GOT3 (cell line): ENCODE measurements at regions not wholly inside any gene's neighbourhood (a gene's known extent, or its start where the extent isn't known, plus 50 kb on each side); places are given as distances from the start of the nearest gene placed in this dataset.

Experiments used
- DNase-seq: peaks from one replicate; lab custom pipeline; 2025; ENCODE audit warnings: mixed read lengths; lab: John Stamatoyannopoulos, UW

DNA sequence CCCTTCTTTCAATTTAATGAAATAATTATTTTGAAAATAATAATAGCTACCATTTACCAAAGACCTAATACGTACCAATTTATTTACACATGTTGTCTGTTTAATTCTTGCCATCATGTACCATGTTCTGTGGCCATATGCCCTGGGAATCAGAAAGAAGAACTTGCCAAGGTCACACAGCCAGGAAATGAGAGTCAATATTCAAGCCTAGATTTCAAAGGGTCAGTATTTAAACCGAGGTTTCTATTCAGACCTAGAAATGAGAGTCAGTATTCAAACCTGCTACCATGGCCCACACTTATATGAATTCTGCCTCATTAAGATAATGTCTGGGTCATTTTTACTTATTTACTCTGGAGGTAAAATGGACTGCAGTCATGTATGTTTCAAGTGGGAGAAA is 103.6 kb upstream of the TBL1XR1 start:
- DNase-seq = no peak

DNA sequence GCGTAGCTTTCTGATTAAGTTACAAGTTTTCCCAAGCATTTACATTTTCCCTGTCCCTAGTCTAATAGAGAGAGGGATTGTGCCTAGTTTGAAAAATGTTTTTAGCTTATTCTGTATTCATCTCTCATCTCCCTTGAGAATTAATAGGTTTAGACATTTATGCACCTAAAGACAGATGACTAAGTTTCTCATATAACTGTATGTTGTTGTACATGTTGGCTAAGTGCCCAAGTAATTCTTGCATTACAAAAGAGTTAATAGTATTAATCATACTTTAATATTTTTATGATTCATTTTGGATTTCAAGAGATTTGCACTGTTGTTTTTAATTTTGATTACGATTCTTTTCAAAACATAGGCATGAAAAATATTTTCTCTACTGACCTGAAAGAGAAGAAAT is 109.0 kb upstream of the TBL1XR1 start:
- DNase-seq = no peak

DNA sequence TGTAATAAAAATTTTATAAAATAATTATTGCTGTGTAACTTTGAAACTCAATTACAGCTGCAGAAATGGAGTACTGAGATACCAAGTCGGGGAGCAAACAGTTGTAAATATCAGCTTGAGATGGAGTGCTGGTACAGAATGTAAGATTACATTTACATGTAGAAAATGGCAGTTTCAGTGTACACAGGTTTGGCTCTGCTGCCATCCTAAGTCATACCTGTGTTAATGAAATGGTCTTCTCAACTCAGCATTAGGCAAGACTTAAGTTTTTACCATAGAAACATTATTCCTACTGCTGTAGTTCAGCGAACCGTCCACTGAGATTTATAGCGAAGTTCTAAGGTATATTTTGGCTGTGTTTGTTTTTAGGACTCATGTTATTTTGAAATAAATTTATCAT is 110.1 kb upstream of the TBL1XR1 start:
- no peak for DNase-seq

DNA sequence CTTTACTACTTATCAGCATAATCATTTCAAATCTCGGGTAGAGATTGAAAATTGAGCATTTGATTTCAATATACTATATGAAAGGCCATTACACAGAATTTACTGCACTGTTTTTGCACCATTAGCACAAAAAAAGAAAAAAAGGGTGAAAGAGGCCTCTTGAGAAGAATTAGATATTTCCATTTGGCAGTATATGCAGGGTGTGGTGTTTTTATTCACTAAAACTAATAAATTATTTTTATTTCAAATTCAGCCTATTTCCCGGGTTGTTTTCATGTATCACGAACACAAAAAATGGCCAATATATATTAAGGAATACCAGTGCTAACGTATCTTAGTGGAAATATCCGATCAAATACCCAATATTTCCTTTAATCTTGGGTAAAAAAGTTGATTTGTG is 110.5 kb upstream of the TBL1XR1 start:
- no peak for DNase-seq

DNA sequence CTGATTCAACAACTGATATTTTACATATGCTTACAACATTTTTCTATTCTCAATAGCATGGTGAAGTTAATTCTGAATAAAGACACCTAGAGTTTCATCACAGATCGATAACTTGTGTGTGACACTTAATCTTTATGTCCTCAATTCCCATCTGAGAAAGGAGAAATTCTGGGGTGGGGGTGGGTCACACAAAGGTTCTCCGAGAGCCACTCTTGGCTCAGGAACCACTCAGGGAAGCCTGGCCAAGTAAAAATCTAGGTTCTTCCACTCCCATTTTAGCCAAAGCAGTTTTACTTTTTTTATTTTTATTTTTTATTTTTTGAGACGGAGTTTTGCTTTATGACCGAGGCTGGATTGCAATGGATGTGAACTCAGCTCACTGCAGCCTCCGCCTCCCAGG is 111.0 kb upstream of the TBL1XR1 start:
- DNase-seq = no peak

DNA sequence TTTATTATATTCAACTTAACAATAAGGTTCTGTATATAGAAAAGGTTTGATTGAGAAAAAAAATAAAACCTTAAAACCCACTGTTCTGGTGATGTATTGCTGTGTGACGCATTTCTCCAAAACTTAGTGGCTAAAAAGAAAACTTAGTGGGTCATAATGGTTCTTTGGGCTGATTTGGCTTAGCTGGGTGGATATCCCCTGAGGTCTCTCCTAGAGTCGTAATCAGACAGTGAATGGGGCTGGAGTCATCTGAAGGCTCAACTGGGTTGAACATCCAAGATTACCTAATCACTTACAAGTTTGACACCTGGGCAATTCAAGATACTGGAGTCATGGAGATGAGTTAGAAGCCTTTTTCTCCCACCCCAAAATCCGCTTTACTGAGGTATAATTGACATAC is 111.6 kb upstream of the TBL1XR1 start:
- DNase-seq = no peak

DNA sequence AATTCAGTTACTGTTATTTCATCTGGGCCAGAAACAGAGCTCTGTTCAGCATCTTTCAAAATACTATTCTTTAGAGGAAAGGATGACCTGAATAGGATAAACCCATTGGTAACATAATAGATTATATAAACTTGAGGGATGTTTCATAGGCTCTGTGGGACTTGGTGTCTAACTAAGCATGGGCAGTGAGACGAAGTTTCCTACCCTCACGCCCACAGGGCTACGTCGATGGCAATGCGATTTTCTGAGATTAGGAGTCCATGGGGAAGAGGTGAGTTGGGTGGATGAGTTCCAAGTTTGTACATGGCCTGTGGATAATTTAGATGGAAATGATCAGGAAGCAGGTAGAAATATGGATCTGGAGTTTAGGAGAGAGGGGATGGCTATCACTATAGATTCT is 115.2 kb upstream of the TBL1XR1 start:
- DNase-seq = no peak

DNA sequence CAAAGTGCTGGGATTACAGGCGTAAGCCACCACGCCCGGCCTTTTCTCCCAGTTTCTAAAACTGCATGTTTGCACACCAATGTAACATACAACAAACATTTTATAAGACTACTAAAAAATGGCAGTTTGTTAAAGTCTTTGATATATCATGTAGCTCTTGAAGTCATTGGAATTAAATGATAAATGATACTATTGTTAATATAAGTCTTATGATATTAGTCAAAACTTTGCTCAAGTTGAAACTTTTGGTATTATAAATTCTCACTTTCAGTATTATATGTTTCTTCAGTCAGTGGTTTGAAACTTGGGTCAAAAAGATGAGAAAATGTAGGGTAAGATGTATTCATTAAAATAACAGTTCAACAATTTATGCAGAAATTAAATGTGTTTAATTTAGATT is 117.6 kb upstream of the TBL1XR1 start:
- no peak for DNase-seq

DNA sequence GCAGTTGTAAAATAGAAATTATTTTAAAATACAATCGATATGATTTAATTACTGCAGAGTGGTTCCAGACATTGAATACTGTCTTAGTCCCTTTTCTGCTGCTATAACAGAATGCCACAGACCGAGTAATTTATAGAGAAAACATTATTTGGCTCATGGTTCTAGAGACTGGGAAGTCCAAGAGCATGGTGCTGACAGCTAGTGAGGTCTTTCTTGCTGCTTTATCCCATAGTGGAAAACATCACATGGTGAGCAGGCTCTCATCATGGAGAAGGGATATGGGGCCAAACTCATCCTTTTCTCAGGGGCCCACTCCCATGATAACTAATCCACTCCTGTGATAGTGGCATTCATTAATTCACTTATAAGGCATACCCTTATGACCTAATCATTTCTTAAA is 120.0 kb upstream of the TBL1XR1 start:
- DNase-seq = no peak

DNA sequence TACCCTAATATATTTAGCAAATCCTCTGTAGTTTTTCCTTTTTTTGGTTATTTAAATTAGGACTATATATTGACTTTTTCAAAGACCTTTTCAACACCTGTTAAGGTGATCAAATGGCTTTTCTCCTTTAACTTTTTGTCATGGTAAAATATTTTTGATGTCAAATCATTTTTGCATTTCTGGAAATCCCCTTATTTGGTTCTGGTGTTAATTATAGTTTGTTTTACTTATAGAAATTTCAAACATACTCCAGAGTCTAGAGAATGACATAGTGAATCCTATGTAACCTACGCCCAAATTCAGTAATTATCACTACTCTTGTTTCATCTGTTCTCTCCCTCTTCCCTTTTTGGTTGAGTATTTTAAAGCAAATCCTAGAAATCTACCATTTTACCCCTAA is 121.3 kb upstream of the TBL1XR1 start:
- no peak for DNase-seq

DNA sequence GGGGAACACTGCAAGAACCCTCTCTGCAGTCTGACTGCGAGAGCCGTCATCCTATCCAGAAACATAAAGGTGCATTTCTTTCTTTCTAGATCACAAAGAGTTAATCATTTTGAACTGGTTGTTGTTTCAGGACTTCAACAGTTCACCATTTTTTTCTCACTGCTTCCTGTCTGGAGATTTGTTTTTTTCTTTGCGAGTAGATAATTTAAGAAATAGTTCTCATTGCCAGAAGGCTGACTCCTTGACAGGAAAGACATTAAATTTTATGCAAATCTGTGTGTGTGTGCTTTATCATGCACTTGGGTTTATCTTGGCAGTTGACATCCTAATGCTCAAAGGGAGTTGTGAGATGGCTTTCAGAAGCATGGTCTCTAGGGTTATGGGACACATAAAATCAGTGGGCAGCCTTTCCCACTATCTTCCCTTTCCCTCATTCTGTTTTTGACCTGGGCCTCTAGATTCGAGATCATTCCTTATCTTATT is 123.5 kb upstream of the TBL1XR1 start:
- DNase-seq = no peak

DNA sequence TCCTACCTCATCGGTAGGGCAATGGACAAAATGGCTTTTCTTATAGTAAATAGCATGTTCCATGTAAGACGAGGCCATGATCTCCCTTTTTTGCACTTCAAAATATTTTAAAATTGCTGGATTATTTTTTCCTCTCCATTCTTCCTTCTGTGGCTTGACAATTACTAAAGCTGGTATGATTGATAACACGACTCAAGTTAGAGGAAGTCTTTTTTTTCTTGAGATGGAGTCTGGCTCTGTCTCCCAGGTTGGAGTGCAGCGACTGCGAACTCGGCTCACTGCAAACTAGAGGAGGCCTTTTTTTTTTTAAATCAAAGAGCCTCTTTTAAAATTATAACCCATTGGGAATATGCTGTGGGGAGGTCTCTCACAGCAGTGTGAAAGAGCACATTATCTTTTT is 124.5 kb upstream of the TBL1XR1 start:
- no peak for DNase-seq

DNA sequence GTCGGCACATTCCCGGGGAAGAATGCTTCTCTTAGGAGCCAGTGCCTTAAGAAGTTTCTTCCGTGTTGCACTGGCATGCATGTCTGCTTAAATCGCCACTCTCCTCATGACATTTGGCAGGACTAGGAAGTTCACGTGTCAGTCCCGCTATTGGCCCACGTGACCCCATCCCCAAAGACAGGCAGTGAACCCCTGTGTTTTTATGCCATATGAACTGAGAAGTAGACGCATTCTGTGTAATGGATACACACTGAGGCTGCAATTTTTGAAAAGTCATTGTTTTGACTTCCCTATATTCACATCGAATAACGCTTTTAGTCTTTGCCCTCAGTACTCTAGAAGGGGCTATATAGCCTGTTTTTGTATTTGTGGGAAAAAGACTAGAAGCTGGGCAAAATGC is 125.6 kb upstream of the TBL1XR1 start:
- no peak for DNase-seq

DNA sequence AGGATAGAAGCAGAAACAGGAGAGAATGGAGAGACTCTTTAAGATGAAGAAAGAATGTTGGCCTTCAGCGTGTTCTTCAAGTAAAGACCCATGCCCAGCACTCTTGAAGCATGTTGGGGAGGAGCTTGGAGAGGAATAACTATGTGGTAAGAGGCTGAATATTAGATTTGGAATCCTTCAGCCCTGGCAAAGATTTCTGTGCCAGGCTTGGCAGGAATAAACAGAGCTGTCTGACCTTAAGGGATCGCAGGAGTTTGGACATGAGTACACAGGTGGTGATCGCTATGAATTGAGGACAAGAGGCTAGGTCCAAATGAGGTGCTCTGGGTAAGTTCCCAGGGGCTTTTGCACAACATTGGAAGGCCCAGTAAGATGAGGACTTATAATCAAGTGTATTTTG is 132.6 kb upstream of the TBL1XR1 start:
- DNase-seq = no peak

DNA sequence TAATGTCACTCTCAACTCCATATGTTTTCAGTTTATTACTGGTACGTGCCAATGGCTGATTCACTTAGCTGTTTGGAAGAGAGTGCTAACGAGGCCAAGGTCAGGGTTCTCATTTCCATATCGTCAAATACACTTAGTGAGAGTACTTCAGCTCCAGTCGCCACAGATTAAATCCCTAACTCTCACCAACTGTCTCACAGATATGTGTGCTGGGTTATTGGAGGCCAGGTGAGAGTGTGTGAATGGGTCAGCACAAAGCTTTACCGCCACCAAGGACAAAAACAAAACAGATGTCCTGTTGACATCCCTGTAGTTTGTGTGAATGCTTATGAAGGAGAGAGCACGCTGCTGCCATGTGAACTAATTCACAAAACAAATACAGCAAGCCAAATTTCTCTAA is 133.5 kb upstream of the TBL1XR1 start:
- DNase-seq = no peak

DNA sequence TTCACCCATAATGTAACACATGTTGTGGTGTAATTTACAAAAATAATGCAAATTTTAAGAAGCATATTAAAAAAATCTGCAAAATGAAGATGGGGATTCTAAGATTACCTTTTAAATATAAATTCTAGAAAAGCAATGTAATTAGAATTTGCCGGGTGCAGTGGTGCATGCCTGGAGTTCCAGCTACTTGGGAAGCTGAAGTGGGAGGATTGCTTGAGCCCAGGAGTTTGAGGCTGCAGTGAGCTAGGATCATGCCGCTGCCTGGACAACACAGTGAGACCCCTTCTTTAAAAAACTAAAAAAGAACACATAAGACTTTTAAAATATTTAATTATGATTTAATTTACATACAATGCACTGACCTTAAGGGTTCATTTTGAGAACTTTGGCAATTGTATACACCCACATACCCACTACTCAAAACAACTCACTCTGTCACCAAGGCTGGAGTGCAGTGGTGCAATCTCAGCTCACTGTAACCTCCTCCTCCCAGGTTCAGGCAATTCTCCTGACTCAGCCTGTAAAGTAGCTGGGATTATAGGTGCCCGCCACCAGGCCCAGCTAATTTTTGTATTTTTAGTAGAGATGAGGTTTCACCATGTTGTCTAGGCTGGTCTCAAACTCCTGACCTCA is 134.0 kb upstream of the TBL1XR1 start:
- DNase-seq = no peak

DNA sequence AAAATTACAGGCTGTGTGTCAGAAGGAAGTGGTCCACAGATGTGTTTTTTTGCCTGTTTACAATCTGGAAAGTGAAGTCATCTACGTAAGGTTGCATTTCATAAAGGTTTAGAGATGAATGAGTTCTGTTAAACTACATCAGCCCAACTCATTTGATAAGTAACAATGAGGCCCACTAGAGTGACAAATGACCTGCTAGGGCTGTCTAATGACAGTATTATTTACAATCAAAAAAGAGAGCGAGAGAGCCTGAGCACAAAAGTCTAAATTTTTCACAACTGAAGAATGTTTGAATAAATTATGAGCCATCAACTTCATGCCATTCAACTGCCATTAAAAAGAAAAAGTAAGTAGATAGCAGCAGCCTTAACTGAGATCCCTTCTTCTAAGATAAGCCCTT is 135.7 kb upstream of the TBL1XR1 start:
- DNase-seq = no peak

DNA sequence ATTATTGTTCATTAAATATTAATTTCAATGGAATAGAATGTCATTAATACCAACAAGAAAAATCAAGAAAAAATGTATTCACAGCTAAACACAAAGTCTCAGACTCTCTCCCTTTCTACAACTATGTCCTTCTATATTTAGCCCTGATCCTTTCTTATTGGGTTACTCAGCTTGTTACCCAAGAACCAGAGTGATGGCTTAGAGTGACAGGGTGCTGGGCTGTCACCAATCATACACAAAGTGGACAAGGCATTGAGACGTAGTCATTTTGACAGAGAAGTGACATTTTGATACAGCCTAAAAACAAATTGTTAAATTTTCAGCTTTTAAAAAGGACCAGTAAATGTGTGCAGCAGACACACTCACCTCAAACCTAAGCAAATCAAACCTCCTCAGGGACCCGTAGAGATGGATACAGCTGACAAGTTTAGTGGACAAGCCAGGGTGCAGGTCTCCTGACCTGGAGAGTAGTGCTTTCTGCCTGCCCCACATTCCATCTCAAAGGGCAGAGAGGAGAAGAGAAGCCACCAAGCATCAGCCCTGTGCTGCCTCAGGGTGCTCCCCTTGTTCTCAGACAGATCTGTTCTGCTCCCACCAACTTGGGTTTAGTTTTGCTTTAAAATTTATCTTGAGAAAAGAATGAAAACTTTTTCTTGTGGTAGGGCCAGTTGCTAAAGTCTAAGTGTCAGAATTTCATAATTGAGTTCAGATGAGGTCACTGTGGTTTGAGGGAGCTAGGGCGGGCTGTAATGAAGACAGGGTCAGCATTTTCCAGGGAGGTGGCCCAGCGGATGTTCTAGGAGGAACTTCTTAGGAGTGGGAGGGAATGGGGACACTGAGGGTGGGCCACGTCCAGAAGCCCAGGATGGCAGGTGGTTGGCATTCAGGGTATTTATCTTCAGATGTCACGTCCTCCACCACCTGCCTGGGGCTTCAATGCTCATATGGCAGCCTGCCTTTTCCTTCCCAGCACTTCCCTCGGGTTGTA is 136.5 kb upstream of the TBL1XR1 start:
- DNase-seq = no peak

DNA sequence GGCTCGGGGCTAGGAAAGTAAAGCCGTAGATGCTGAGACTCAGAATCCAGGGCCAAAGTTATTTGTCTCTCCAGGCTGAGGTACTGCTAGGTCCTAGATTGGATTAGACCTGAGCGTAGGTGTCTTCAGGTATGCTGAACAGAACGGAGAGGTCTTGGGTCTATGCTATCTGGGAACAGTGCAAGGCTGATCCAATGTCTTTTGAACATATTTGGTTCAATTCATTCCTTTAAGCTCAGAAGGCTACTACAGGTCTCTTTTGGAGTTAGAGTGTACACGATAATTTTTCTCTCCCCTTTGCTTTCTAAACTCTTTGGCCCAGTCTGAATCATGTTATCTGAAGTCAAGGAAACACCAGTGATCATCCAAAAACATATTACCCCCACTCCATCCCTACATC is 137.5 kb upstream of the TBL1XR1 start:
- no peak for DNase-seq

DNA sequence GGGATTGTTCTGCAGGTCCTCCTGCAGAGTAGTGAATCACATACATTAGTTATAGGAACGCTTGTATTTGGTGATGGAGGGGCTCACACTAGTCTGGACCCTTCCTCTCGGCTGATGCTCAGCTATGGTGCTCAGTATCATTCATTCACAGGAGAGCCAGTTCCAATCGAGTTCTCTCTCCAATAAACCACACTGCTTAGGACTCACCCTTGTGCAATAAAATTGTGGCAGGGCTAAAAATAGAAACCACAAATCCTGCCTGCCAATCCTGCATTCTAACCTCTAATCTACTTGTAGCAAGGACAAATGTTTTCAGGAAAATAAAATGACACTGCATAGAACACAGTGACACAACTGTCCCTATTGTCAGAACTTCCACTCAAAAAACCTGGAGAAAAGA is 138.4 kb upstream of the TBL1XR1 start:
- DNase-seq = no peak

DNA sequence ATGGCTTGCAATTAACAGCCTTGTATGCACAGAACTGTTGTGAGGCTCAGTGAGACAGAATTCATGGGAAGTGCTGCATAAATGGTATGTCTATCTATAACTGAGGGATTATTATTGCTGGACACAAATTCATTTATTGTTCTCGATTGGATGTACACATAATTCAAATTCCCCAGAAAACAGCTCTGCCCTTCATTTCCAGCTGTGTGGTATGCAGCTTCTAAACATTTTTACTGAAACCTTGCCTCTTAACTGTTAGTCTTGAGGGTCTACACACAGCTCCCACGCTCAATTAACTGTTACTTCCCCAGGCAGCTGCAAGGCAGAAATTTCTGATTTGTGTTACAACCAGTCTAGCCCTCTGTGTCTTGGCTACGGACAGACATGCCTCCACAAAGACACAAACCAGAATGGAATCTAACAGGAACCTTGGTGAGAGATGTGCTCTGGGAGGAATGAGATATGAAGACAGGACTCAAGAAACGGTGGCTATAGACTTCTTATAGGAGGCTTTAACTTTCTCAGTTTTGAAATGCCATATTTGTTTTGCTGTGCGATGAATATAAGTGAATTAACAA is 139.7 kb upstream of the TBL1XR1 start:
- DNase-seq = no peak

DNA sequence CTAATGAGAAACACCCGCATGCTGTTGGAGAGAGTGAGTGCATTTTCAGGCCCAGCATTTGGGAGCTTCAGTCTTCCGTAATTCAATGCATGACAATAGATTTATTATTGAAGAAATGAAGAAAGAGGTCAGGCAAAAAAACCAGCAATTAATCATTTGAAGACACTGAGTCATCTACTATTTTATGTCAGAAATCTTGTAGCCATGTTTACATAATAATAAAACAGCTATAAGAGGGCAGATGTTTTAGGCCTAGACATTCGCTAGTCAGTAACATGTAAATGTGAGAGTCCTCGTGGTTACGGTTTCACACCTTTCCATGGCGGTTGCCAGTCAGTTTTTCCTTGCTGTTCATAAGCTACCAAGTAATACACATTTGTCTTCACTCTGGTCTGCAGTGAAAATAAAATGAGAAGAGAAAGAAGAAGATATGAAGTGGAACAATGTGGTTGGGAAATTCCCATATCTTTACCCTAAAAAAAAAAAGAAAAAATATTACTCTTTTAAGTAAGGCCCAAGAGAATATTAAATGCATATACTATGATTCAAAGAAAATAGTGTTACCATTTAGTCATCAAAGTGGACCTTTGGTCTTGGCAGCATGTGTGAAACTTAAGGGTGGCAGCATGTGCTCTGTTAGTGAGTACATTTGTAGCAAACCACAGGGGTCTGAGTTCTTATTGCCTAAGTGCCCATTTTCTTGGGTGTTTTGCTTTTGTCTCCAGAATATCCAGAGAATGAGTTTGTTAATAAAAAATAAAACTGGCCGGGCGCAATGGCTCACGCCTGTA is 140.5 kb upstream of the TBL1XR1 start:
- DNase-seq = peak; percentile 10
